GM13976 (cell line): ENCODE measurements at regions not wholly inside any gene's neighbourhood (a gene's known extent, or its start where the extent isn't known, plus 50 kb on each side); places are given as distances from the start of the nearest gene placed in this dataset.

Source experiments
- DNase-seq: peaks from one replicate; pipeline ENCODE4 v3.0.0; 2012; ENCODE audit warnings: low spot score
- in situ Hi-C: fragments of 300-500 bp; cut with MboI; formaldehyde crosslinking; loops from one replicate; pipeline ENCODE4 v1.12.0; 2022; ENCODE audit warnings: low sequenced_read_pairs, mixed read lengths, inconsistent platforms; ENCODE audit not compliant: unreplicated experiment
- TF ChIP-seq, protein P1 (sequence below): IDR thresholded peaks from 2 replicates; pipeline ENCODE4 v1.5.1; 2012; ENCODE audit warnings: borderline replicate concordance, mild to moderate bottlenecking; ENCODE audit not compliant: insufficient read depth; ENCODE audit errors: extremely low read depth, missing control alignments, control extremely low read depth

DNA sequence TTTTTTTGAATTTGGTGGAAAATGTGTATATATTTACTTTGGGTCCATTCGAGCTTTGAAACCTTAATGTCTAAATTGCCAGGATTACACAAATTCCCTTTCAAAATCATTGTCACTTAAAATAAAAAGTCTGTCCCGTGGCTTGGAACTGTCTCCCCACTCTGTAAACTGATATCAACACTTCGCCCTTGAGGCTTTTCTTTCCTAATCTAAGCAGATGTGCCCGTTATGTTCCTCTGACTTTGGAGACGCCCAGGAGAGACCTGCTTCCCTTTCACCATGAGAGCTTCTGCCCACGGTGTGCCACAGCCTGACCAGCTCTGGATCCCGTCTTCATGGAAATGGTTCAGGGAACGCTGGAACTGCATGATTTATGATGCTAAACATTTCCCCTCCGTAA is 151.3 kb downstream of the C16orf95 start:
- in situ Hi-C loops = no loop called here
- TF ChIP-seq, protein P1, sequence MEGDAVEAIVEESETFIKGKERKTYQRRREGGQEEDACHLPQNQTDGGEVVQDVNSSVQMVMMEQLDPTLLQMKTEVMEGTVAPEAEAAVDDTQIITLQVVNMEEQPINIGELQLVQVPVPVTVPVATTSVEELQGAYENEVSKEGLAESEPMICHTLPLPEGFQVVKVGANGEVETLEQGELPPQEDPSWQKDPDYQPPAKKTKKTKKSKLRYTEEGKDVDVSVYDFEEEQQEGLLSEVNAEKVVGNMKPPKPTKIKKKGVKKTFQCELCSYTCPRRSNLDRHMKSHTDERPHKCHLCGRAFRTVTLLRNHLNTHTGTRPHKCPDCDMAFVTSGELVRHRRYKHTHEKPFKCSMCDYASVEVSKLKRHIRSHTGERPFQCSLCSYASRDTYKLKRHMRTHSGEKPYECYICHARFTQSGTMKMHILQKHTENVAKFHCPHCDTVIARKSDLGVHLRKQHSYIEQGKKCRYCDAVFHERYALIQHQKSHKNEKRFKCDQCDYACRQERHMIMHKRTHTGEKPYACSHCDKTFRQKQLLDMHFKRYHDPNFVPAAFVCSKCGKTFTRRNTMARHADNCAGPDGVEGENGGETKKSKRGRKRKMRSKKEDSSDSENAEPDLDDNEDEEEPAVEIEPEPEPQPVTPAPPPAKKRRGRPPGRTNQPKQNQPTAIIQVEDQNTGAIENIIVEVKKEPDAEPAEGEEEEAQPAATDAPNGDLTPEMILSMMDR = no peak

DNA sequence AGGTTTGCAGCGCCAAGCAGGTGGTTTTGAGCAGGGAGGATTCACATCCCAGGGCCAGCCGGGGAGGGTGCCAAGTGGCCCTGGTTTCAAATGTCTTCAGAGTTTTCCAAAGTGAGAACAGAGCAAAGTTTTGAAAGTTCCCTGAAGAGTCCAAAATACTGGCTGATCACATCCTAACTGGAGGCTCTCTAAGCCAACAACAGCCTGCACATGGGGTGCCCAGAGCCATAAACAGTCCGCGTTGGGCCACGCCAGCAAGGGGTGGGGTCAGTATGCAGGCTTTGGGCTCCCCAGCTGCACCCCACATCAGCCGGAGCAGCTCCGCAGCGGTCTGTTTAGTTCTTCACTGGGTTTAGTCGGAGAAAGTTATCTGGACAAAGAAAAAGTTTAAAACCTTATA is 150.9 kb downstream of the C16orf95 start:
- TF ChIP-seq, protein P1 = no peak
- no peak for DNase-seq
- in situ Hi-C loops = no loop called here

More for the DNA sequence above, 151.3 kb downstream of the C16orf95 start:
- no peak for DNase-seq

DNA sequence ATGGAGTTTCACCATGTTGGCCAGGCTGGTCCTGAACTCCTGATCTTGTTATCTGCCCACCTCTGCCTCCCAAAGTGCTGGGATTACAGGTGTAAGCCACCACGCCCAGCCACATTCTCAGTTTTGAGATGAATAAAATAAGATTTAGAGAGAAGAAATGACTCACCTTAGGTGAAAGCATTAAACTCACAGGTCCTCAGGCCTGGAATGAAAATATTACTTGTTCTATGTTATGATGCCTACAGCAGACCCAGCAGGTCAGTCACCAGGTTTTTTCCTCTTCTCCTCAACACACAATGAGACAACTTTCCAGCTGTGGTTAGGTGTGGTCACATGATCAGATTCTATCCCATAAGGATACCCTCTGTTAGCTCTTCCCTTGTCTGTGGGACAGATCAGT is 150.3 kb downstream of the C16orf95 start:
- in situ Hi-C loops = no loop called here
- TF ChIP-seq, protein P1 = no peak
- DNase-seq = no peak

DNA sequence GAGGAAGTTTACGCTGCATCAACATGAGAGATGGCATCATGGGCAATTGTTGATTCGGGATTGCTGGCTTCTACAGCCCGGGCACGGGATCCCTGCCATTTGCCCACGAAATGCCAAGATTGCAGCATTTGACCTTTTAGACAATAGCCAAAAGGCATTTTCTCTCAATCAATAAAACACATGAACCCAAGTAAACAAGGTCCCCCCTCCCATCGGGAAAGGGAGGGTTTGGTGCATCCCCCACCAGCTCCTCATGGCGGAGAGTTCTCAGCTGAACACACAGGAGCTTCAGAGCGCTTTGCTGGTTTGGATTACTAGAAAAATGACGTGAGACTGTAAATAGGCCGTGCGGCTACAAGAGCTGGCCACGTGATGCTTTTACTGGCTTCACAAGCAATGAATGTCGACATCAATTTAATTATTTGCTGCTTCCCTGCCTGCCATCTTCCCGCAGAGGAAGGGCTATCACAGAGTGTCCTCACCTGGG is 147.6 kb downstream of the C16orf95 start:
- TF ChIP-seq, protein P1 = no peak
- no peak for DNase-seq

DNA sequence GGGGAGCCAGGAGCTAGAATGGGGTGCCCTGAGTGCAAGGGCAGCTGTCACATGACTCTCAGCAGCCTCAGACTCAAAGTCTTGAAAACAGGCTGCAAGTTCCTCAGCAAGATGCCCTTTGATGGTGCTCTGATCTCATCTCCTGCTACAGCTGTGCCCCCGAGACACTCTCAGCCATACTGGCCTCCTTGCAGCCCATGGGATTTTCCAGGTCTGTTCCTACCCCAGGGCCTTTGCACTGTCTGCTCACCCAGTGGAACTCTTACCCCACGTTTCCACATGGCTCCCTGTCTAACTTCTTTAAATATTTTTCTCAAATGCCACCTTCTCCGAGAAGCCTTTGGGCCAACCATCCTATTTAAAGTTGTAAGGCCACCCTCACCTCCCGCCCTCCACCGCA is 146.9 kb downstream of the C16orf95 start:
- in situ Hi-C loops = no loop called here
- TF ChIP-seq, protein P1 = no peak
- no peak for DNase-seq

More for the DNA sequence above, 147.6 kb downstream of the C16orf95 start:
- in situ Hi-C loops = no loop called here

DNA sequence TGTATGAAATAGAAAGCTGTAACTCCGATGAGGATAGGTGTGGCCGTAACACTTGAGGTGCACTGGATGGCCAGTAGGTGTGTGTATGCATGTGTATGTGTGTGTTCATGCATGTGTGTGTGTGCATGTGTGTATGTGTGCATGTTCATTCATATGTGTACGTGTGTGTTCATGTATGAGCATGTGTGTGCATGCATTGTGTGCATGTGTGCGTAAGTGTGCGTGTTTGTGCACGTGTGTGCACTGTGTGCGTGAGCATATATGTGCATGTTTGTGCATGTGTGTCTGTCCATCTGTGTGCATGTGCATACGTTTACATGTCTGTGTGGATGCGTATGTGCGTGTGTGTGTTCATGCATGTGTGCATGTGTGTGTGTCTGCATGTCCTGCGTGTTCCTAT is 145.5 kb downstream of the C16orf95 start:
- no peak for DNase-seq
- TF ChIP-seq, protein P1 = no peak
- in situ Hi-C loops = no loop called here

DNA sequence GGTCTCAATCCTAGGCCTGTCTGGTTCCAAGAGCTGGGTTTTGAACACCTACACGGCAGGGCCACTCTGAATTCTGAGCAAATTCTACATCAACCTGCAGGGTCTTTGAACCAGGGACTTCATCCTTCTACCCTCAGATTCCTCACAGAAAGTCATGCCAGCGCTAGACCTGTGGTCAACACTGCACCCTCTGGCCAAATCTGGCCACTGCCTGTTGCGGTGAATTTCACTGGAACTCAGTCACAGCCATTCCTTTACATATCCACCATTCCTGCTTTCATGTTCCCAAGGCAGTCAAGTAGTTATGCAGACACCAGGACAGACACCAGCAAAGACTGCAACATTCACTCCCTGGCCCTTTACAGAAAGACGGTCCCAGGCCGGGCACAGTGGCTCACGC is 144.6 kb downstream of the C16orf95 start:
- in situ Hi-C loops = no loop called here
- TF ChIP-seq, protein P1 = no peak
- DNase-seq = no peak
